Adrenal gland (tissue), 5 donors: ENCODE measurements at regions not wholly inside any gene's neighbourhood (a gene's known extent, or its start where the extent isn't known, plus 50 kb on each side); places are given as distances from the start of the nearest gene placed in this dataset.

Experiments
- POLR2A ChIP-seq, 2 donors: fragments of 450-650 bp; IDR thresholded peaks; one replicate each; pipeline ENCODE4 v1.6.1; 2017; ENCODE audit warnings: antibody characterized with exemption in 2 of 2, mild to moderate bottlenecking in 2 of 2, moderate library complexity in 1 of 2
- TF ChIP-seq, protein P1 (sequence below), 6 experiments: fragments of 450-650 bp in 4 of 6; fragments of 200-600 bp in 2 of 6; sonication (generic) in 1 of 6; IDR thresholded peaks; 1 replicate in 5 of 6; 2 replicates in 1 of 6; pipeline versions ENCODE4 v1.5.1 to v1.8.0; 2016 to 2021; ENCODE audit warnings: antibody characterized with exemption in 6 of 6, mild to moderate bottlenecking in 2 of 6, moderate library complexity in 1 of 6
- donor health status: DM: no; HTN: no; CAD: no.

GRCh38 chr5:109496112-109496511 is 86.3 kb upstream of the PJA2 start:
- TF ChIP-seq, protein P1, sequence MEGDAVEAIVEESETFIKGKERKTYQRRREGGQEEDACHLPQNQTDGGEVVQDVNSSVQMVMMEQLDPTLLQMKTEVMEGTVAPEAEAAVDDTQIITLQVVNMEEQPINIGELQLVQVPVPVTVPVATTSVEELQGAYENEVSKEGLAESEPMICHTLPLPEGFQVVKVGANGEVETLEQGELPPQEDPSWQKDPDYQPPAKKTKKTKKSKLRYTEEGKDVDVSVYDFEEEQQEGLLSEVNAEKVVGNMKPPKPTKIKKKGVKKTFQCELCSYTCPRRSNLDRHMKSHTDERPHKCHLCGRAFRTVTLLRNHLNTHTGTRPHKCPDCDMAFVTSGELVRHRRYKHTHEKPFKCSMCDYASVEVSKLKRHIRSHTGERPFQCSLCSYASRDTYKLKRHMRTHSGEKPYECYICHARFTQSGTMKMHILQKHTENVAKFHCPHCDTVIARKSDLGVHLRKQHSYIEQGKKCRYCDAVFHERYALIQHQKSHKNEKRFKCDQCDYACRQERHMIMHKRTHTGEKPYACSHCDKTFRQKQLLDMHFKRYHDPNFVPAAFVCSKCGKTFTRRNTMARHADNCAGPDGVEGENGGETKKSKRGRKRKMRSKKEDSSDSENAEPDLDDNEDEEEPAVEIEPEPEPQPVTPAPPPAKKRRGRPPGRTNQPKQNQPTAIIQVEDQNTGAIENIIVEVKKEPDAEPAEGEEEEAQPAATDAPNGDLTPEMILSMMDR (IDR thresholded peaks at IDR 0.05) = no peak
- TF ChIP-seq POLR2A (IDR thresholded peaks at IDR 0.05) = no peak
